ENCODE measurements at regions not wholly inside any gene's neighbourhood (a gene's known extent, or its start where the extent isn't known, plus 50 kb on each side); places are given as distances from the start of the nearest gene placed in this dataset.
"Not testable (repeated sequence)": the region's sequence is repeated elsewhere in the genome, so short reads cannot be mapped to it uniquely, and the experiment has no call there.

- no peak for DNase-seq
Observed at GRCh38 chr12:19779395-19780056, 340.2 kb downstream of the AEBP2 start.

- DNase-seq = no peak
Observed at GRCh38 chr12:19780460-19780859, 341.2 kb downstream of the AEBP2 start.

GRCh38 chr12:19783547-19784444, 344.5 kb downstream of the AEBP2 start:
- no peak for DNase-seq

GRCh38 chr12:19792028-19792427, 352.7 kb downstream of the AEBP2 start:
- DNase-seq = no peak

- DNase-seq = no peak
Observed at GRCh38 chr12:19794116-19794515, 354.8 kb downstream of the AEBP2 start.

- DNase-seq = no peak
Observed at GRCh38 chr12:19799216-19799615, 359.9 kb downstream of the AEBP2 start.

GRCh38 chr12:19799895-19800602, 360.8 kb downstream of the AEBP2 start:
- no peak for DNase-seq

GRCh38 chr12:19800884-19801283, 361.6 kb downstream of the AEBP2 start:
- DNase-seq = no peak

- no peak for DNase-seq
Observed at GRCh38 chr12:19801941-19802340, 362.6 kb downstream of the AEBP2 start.

- no peak for DNase-seq
Observed at GRCh38 chr12:19802915-19803314, 363.6 kb downstream of the AEBP2 start.

GRCh38 chr12:19804737-19805136, 365.4 kb downstream of the AEBP2 start:
- no peak for DNase-seq

GRCh38 chr12:19808371-19808770, 369.1 kb downstream of the AEBP2 start:
- no peak for DNase-seq

GRCh38 chr12:19810213-19810612, 370.9 kb downstream of the AEBP2 start:
- DNase-seq = no peak

GRCh38 chr12:19811922-19812321, 372.6 kb downstream of the AEBP2 start:
- no peak for DNase-seq

- DNase-seq = no peak
Observed at GRCh38 chr12:19819231-19819630, 379.9 kb downstream of the AEBP2 start.

- DNase-seq = no peak
Observed at GRCh38 chr12:19822476-19822875, 383.2 kb downstream of the AEBP2 start.

- DNase-seq = not testable (repeated sequence)
Observed at GRCh38 chr12:19823326-19823725, 384.0 kb downstream of the AEBP2 start.

- DNase-seq = no peak
Observed at GRCh38 chr12:19826980-19827550, 387.8 kb downstream of the AEBP2 start.

- no peak for DNase-seq
Observed at GRCh38 chr12:19829100-19829853, 390.0 kb downstream of the AEBP2 start.

- DNase-seq = no peak
Observed at GRCh38 chr12:19830446-19830845, 391.2 kb downstream of the AEBP2 start.

- DNase-seq = no peak
Observed at GRCh38 chr12:19833775-19834501, 394.6 kb downstream of the AEBP2 start.

GRCh38 chr12:19834592-19834991, 395.3 kb downstream of the AEBP2 start:
- no peak for DNase-seq
